MM.1S (cell line): ENCODE measurements at regions not wholly inside any gene's neighbourhood (a gene's known extent, or its start where the extent isn't known, plus 50 kb on each side); places are given as distances from the start of the nearest gene placed in this dataset.

Experiments used
- EZH2 ChIP-seq: fragments of 300-600 bp; sonication (generic); optimal IDR thresholded peaks from 2 replicates; pipeline ENCODE3; 2017; ENCODE audit warnings: low read depth, mild to moderate bottlenecking, antibody characterized with exemption, low read length, mixed read lengths
- EZH2phosphoT487 ChIP-seq: fragments of 300-600 bp; sonication (generic); IDR thresholded peaks from 2 replicates; pipeline ENCODE4 v1.6.1; 2018; ENCODE audit warnings: antibody characterized with exemption, low read length
- TF ChIP-seq, protein P1 (sequence below): fragments of 300-600 bp; sonication (generic); IDR thresholded peaks from 2 replicates; pipeline ENCODE4 v1.5.1; 2016; ENCODE audit warnings: antibody characterized with exemption, low read length, mixed read lengths

- TF ChIP-seq, protein P1, sequence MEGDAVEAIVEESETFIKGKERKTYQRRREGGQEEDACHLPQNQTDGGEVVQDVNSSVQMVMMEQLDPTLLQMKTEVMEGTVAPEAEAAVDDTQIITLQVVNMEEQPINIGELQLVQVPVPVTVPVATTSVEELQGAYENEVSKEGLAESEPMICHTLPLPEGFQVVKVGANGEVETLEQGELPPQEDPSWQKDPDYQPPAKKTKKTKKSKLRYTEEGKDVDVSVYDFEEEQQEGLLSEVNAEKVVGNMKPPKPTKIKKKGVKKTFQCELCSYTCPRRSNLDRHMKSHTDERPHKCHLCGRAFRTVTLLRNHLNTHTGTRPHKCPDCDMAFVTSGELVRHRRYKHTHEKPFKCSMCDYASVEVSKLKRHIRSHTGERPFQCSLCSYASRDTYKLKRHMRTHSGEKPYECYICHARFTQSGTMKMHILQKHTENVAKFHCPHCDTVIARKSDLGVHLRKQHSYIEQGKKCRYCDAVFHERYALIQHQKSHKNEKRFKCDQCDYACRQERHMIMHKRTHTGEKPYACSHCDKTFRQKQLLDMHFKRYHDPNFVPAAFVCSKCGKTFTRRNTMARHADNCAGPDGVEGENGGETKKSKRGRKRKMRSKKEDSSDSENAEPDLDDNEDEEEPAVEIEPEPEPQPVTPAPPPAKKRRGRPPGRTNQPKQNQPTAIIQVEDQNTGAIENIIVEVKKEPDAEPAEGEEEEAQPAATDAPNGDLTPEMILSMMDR = no peak
- TF ChIP-seq EZH2phosphoT487 = no peak
- TF ChIP-seq EZH2 = no peak
Measured at GRCh38 chr5:28947865-28948264, 1909.5 kb upstream of the CDH9 start.
